ENCODE measurements at regions not wholly inside any gene's neighbourhood (a gene's known extent, or its start where the extent isn't known, plus 50 kb on each side); places are given as distances from the start of the nearest gene placed in this dataset.

GRCh38 chr17:79484600-79485418 lies 126.0 kb downstream of the RBFOX3 start:
- TF ChIP-seq EZH2phosphoT487 (IDR thresholded peaks at IDR 0.05; ENCODE audit: insufficient read depth, low read depth) (no peak), EZH2 (IDR thresholded peaks at IDR 0.05; ENCODE audit: insufficient read depth, poor library complexity, severe bottlenecking) (no peak)
- in situ Hi-C loops (cut with MboI) = no loop called here
- WGBS, 2 experiments (ENCODE audit: low coverage in 1 of 2, low lambda C conversion rate in 2 of 2, missing lambda C conversion rate in 2 of 2) = 17 to 27% methylated on average over 9 to 11 of the region's 11 CpGs
- no peak for DNase-seq
- no peaks in the 10 kb centered on the region for H3K9me2 ChIP-seq (ENCODE audit: insufficient read depth)
- H3K9me3 ChIP-seq (ENCODE audit: low read depth) = no peaks in the 10 kb centered on the region
- H4K20me1 ChIP-seq (ENCODE audit: insufficient read depth) = no peaks in the 10 kb centered on the region
- no peaks in the 10 kb centered on the region for H3F3A ChIP-seq (ENCODE audit: insufficient read depth)
- no peak overlapping the region for H3K4me3 ChIP-seq
- H2AFZ ChIP-seq = no peak overlapping the region
- H3K79me2 ChIP-seq (ENCODE audit: insufficient read depth) = no peaks in the 10 kb centered on the region
- no peak overlapping the region for H3K4me2 ChIP-seq (ENCODE audit: unreplicated experiment)
- no peak overlapping the region for H3K27ac ChIP-seq
- no peaks in the 10 kb centered on the region for H3K4me1 ChIP-seq (ENCODE audit: insufficient read depth)
- H3K36me3 ChIP-seq (ENCODE audit: low read depth) = no peaks in the 10 kb centered on the region
- 0 out of 2 replicates have a peak, but pooled peaks cover 12% of the 10 kb centered on the region for H3K27me3 ChIP-seq (replicated peaks; ENCODE audit: insufficient read depth)
- H3K9ac ChIP-seq = no peak overlapping the region

GRCh38 chr17:79483842-79484241 lies 127.0 kb downstream of the RBFOX3 start:
- TF ChIP-seq EZH2 (IDR thresholded peaks at IDR 0.05; ENCODE audit: insufficient read depth, poor library complexity, severe bottlenecking) (no peak), EZH2phosphoT487 (IDR thresholded peaks at IDR 0.05; ENCODE audit: insufficient read depth, low read depth) (no peak)
- no peak for DNase-seq
- Histone ChIP-seq H3K79me2 (ENCODE audit: insufficient read depth) (no peaks in the 10 kb centered on the region), H3K27me3 (replicated peaks; ENCODE audit: insufficient read depth) (peaks cover 11% of the 10 kb centered on the region; the same call in 1 of the 2 replicates), H3K27ac (no peak overlapping the region), H3K4me3 (no peak overlapping the region), H3K9me3 (ENCODE audit: low read depth) (no peaks in the 10 kb centered on the region), H3F3A (ENCODE audit: insufficient read depth) (no peaks in the 10 kb centered on the region), H2AFZ (no peak overlapping the region), H3K4me2 (ENCODE audit: unreplicated experiment) (no peak overlapping the region), H4K20me1 (ENCODE audit: insufficient read depth) (no peaks in the 10 kb centered on the region), H3K36me3 (ENCODE audit: low read depth) (no peaks in the 10 kb centered on the region), H3K9me2 (ENCODE audit: insufficient read depth) (no peaks in the 10 kb centered on the region), H3K9ac (no peak overlapping the region), H3K4me1 (ENCODE audit: insufficient read depth) (no peaks in the 10 kb centered on the region)
- in situ Hi-C loops (cut with MboI) = no loop called here
- WGBS, 2 experiments (ENCODE audit: low coverage in 1 of 2, low lambda C conversion rate in 2 of 2, missing lambda C conversion rate in 2 of 2) = 28 to 33% methylated on average over 5 of the region's 5 CpGs

GRCh38 chr17:79482727-79483521 lies 127.9 kb downstream of the RBFOX3 start:
- WGBS, 2 experiments (ENCODE audit: low coverage in 1 of 2, low lambda C conversion rate in 2 of 2, missing lambda C conversion rate in 2 of 2) = 4 to 7% methylated on average over 11 to 17 of the region's 17 CpGs

GRCh38 chr17:79479876-79480275 lies 131.0 kb downstream of the RBFOX3 start:
- no peak overlapping the region for H2AFZ ChIP-seq
- H3K36me3 ChIP-seq (ENCODE audit: low read depth) = no peaks in the 10 kb centered on the region
- no peaks in the 10 kb centered on the region for H3K79me2 ChIP-seq (ENCODE audit: insufficient read depth)
- peaks cover 25% of the 10 kb centered on the region; the same call in 1 of the 2 replicates for H3K27me3 ChIP-seq (replicated peaks; ENCODE audit: insufficient read depth)
- H3K4me2 ChIP-seq (ENCODE audit: unreplicated experiment) = no peak overlapping the region
- no peak for DNase-seq
- H3K9ac ChIP-seq = no peak overlapping the region
- H4K20me1 ChIP-seq (ENCODE audit: insufficient read depth) = no peaks in the 10 kb centered on the region
- WGBS, 2 experiments (ENCODE audit: low coverage in 1 of 2, low lambda C conversion rate in 2 of 2, missing lambda C conversion rate in 2 of 2) = 60 to 62% methylated on average over 10 of the region's 10 CpGs
- H3K9me2 ChIP-seq (ENCODE audit: insufficient read depth) = no peaks in the 10 kb centered on the region
- no peaks in the 10 kb centered on the region for H3K9me3 ChIP-seq (ENCODE audit: low read depth)
- H3K4me1 ChIP-seq (ENCODE audit: insufficient read depth) = no peaks in the 10 kb centered on the region
- no peak overlapping the region for H3K4me3 ChIP-seq
- no peaks in the 10 kb centered on the region for H3F3A ChIP-seq (ENCODE audit: insufficient read depth)
- H3K27ac ChIP-seq = no peak overlapping the region
- in situ Hi-C loops (cut with MboI) = no loop called here
- TF ChIP-seq EZH2phosphoT487 (IDR thresholded peaks at IDR 0.05; ENCODE audit: insufficient read depth, low read depth) (no peak), EZH2 (IDR thresholded peaks at IDR 0.05; ENCODE audit: insufficient read depth, poor library complexity, severe bottlenecking) (no peak)

More at GRCh38 chr17:79482727-79483521, 127.9 kb downstream of the RBFOX3 start:
- no peak overlapping the region for H3K9ac ChIP-seq
- no peak for DNase-seq
- no peaks in the 10 kb centered on the region for H4K20me1 ChIP-seq (ENCODE audit: insufficient read depth)
- H3K79me2 ChIP-seq (ENCODE audit: insufficient read depth) = no peaks in the 10 kb centered on the region
- no peaks in the 10 kb centered on the region for H3K9me2 ChIP-seq (ENCODE audit: insufficient read depth)
- no peaks in the 10 kb centered on the region for H3F3A ChIP-seq (ENCODE audit: insufficient read depth)
- no peaks in the 10 kb centered on the region for H3K9me3 ChIP-seq (ENCODE audit: low read depth)
- H3K27ac ChIP-seq = no peak overlapping the region
- in situ Hi-C loops (cut with MboI) = no loop called here
- peaks cover 15% of the 10 kb centered on the region; the same call in 1 of the 2 replicates for H3K27me3 ChIP-seq (replicated peaks; ENCODE audit: insufficient read depth)
- H3K36me3 ChIP-seq (ENCODE audit: low read depth) = no peaks in the 10 kb centered on the region
- H3K4me3 ChIP-seq = no peak overlapping the region
- H2AFZ ChIP-seq = no peak overlapping the region
- H3K4me2 ChIP-seq (ENCODE audit: unreplicated experiment) = no peak overlapping the region
- no peaks in the 10 kb centered on the region for H3K4me1 ChIP-seq (ENCODE audit: insufficient read depth)
- TF ChIP-seq EZH2 (IDR thresholded peaks at IDR 0.05; ENCODE audit: insufficient read depth, poor library complexity, severe bottlenecking) (no peak), EZH2phosphoT487 (IDR thresholded peaks at IDR 0.05; ENCODE audit: insufficient read depth, low read depth) (no peak)

Measured in GM23248 (cell line).